GM23338 (cell line): ENCODE measurements at regions not wholly inside any gene's neighbourhood (a gene's known extent, or its start where the extent isn't known, plus 50 kb on each side); places are given as distances from the start of the nearest gene placed in this dataset.

Source experiments
- ATAC-seq: fragments of 200-7000 bp; cut with Tn5 transposase; 3 replicates; pipeline ENCODE4 v1.9.1; 2020
- DNase-seq: peaks from one replicate; pipeline ENCODE4 v3.0.0-alpha.2; 2015; ENCODE audit warnings: low spot score
- H2AFZ ChIP-seq: fragments of 200-600 bp; sonication (generic); 2 replicates; pipeline ENCODE4 v1.8.0; 2016; ENCODE audit warnings: antibody characterized with exemption, mild to moderate bottlenecking, moderate library complexity
- H3F3A ChIP-seq: fragments of 200-600 bp; sonication (generic); replicated peaks from 2 replicates; pipeline ENCODE4 v1.8.0; 2017; ENCODE audit warnings: antibody characterized with exemption, mixed run types, low read depth
- H3K27ac ChIP-seq: fragments of 200-600 bp; sonication (generic); 2 replicates; pipeline ENCODE4 v1.6.1; 2016; ENCODE audit warnings: low read depth
- H3K27me3 ChIP-seq: fragments of 200-600 bp; sonication (generic); 2 replicates; pipeline ENCODE4 v1.8.0; 2016; ENCODE audit warnings: mild to moderate bottlenecking, mixed run types, moderate library complexity; ENCODE audit not compliant: insufficient read depth
- H3K36me3 ChIP-seq: fragments of 200-600 bp; sonication (generic); 2 replicates; pipeline ENCODE4 v1.8.0; 2016; ENCODE audit warnings: mild to moderate bottlenecking; ENCODE audit not compliant: insufficient read depth
- H3K4me1 ChIP-seq: fragments of 200-600 bp; sonication (generic); 2 replicates; pipeline ENCODE4 v1.8.0; 2016; ENCODE audit warnings: mild to moderate bottlenecking, moderate library complexity; ENCODE audit not compliant: insufficient read depth
- H3K4me2 ChIP-seq: fragments of 200-600 bp; sonication (generic); 2 replicates; pipeline ENCODE4 v1.7.1; 2017; ENCODE audit warnings: mixed run types
- H3K4me3 ChIP-seq: fragments of 200-600 bp; sonication (generic); 2 replicates; pipeline ENCODE4 v1.6.1; 2016; ENCODE audit warnings: mixed run types
- H3K79me2 ChIP-seq: fragments of 200-600 bp; sonication (generic); replicated peaks from 2 replicates; pipeline ENCODE4 v1.8.0; 2017; ENCODE audit warnings: mild to moderate bottlenecking; ENCODE audit not compliant: insufficient read depth
- H3K9me2 ChIP-seq: fragments of 200-600 bp; sonication (generic); 2 replicates; pipeline ENCODE4 v1.8.0; 2017; ENCODE audit not compliant: insufficient read depth
- H4K20me1 ChIP-seq: fragments of 200-600 bp; sonication (generic); replicated peaks from 2 replicates; pipeline ENCODE4 v1.8.0; 2017; ENCODE audit warnings: mild to moderate bottlenecking; ENCODE audit not compliant: insufficient read depth
- H3K27ac Mint-ChIP-seq: 2 replicates; pipeline ENCODE4 v1.8.0; 2020; ENCODE audit warnings: inconsistent platforms, mild to moderate bottlenecking, moderate library complexity, mixed read lengths
- H3K27me3 Mint-ChIP-seq: 3 replicates; pipeline ENCODE4 v1.8.0; 2022; ENCODE audit warnings: low read depth, mild to moderate bottlenecking, moderate library complexity, mixed read lengths, inconsistent platforms; ENCODE audit not compliant: insufficient read depth, poor library complexity
- H3K36me3 Mint-ChIP-seq: 3 replicates; pipeline ENCODE4 v1.8.0; 2021; ENCODE audit warnings: low read depth, mild to moderate bottlenecking, inconsistent platforms, moderate library complexity, mixed read lengths
- H3K4me1 Mint-ChIP-seq: 3 replicates; pipeline ENCODE4 v1.8.0; 2020; ENCODE audit warnings: mild to moderate bottlenecking, inconsistent platforms, mixed read lengths
- H3K4me3 Mint-ChIP-seq: 3 replicates; pipeline ENCODE4 v1.8.0; 2021; ENCODE audit warnings: moderate library complexity, mild to moderate bottlenecking, inconsistent platforms, mixed read lengths
- H3K9me3 Mint-ChIP-seq: 3 replicates; pipeline ENCODE4 v1.8.0; 2020; ENCODE audit warnings: moderate library complexity, mild to moderate bottlenecking, inconsistent platforms, mixed read lengths
- CREB1 ChIP-seq: fragments of 250-450 bp; sonication (Bioruptor Pico); IDR thresholded peaks from 2 replicates; pipeline ENCODE4 v1.5.0; 2020; ENCODE audit warnings: low read depth, mild to moderate bottlenecking, moderate library complexity
- CTCF ChIP-seq, 2 experiments: fragments of 200-600 bp in 1 of 2; sonication (generic) in 1 of 2; conservative IDR thresholded peaks; 2 replicates each; pipeline versions ENCODE4 v1.5.1 to v1.6.1; 2016 to 2017; ENCODE audit warnings: antibody characterized with exemption in 2 of 2, low read depth in 2 of 2, mild to moderate bottlenecking in 2 of 2, moderate library complexity in 1 of 2
- ETS1 ChIP-seq: IDR thresholded peaks from 2 replicates; pipeline ENCODE4 v1.6.1; 2016; ENCODE audit warnings: antibody characterized with exemption
- EZH2 ChIP-seq: fragments of 200-600 bp; sonication (generic); IDR thresholded peaks from one replicate; pipeline ENCODE4 v1.8.0; 2017; ENCODE audit warnings: antibody characterized with exemption, mild to moderate bottlenecking, low read depth; ENCODE audit not compliant: unreplicated experiment
- EZH2phosphoT487 ChIP-seq: fragments of 200-600 bp; sonication (generic); IDR thresholded peaks from one replicate; pipeline ENCODE4 v1.8.1; 2018; ENCODE audit warnings: antibody characterized with exemption; ENCODE audit not compliant: unreplicated experiment
- JUNB ChIP-seq: IDR thresholded peaks from one replicate; pipeline ENCODE4 v1.6.1; 2016; ENCODE audit warnings: antibody characterized with exemption; ENCODE audit not compliant: unreplicated experiment
- NANOG ChIP-seq: IDR thresholded peaks from 2 replicates; pipeline ENCODE4 v1.6.1; 2016; ENCODE audit warnings: antibody characterized with exemption, borderline replicate concordance
- POLR2AphosphoS5 ChIP-seq: IDR thresholded peaks from 2 replicates; pipeline ENCODE4 v1.6.1; 2016; ENCODE audit warnings: antibody characterized with exemption, low read depth
- REST ChIP-seq: IDR thresholded peaks from one replicate; pipeline ENCODE4 v1.6.1; 2018; ENCODE audit warnings: antibody characterized with exemption; ENCODE audit not compliant: unreplicated experiment
- STAT1 ChIP-seq: IDR thresholded peaks from one replicate; pipeline ENCODE4 v1.6.1; 2016; ENCODE audit warnings: antibody characterized with exemption; ENCODE audit not compliant: unreplicated experiment
- ZNF114 ChIP-seq: fragments of 250-450 bp; sonication (Bioruptor Pico); IDR thresholded peaks from 2 replicates; pipeline ENCODE4 v1.5.0; 2020; ENCODE audit warnings: mild to moderate bottlenecking, moderate library complexity
- ZNF331 ChIP-seq: fragments of 250-450 bp; sonication (Bioruptor Pico); IDR thresholded peaks from 2 replicates; pipeline ENCODE4 v1.5.0; 2020; ENCODE audit warnings: low read depth, mild to moderate bottlenecking, moderate library complexity
- ZNF462 ChIP-seq: fragments of 250-450 bp; sonication (Bioruptor Pico); IDR thresholded peaks from 2 replicates; pipeline ENCODE4 v1.5.0; 2020; ENCODE audit warnings: mild to moderate bottlenecking, moderate library complexity

GRCh38 chr2:240206630-240207029, 66.2 kb upstream of the OTOS start:
- no peaks in the 10 kb centered on the region for H3K79me2 ChIP-seq
- no peak overlapping the region for H3K27ac ChIP-seq
- ATAC-seq: no peak
- H4K20me1 ChIP-seq: no peaks in the 10 kb centered on the region
- TF ChIP-seq REST (no peak), NANOG (no peak), JUNB (no peak), EZH2 (no peak), ZNF462 (CRISPR knock-in tag) (no peak), ZNF114 (no peak), CTCF (conservative IDR thresholded peaks at IDR 0.05; ENCODE audit: low read depth in 2 of 2) (no peak), STAT1 (no peak), EZH2phosphoT487 (no peak), ETS1 (no peak), POLR2AphosphoS5 (no peak), ZNF331 (no peak), CREB1 (no peak)
- peaks cover 11% of the 10 kb centered on the region for H3K4me1 ChIP-seq
- Mint-ChIP-seq H3K9me3 (peaks cover 14% of the 10 kb centered on the region; the same call in 2 of the 3 replicates), H3K36me3 (no peaks in the 10 kb centered on the region), H3K27ac (no peak overlapping the region), H3K27me3 (peaks cover 10% of the 10 kb centered on the region), H3K4me3 (no peak overlapping the region), H3K4me1 (peaks cover 17% of the 10 kb centered on the region)
- no peak overlapping the region for H3K4me3 ChIP-seq
- H3K4me2 ChIP-seq: no peak overlapping the region
- no peaks in the 10 kb centered on the region for H3K36me3 ChIP-seq
- no peak for DNase-seq
- H3K9me2 ChIP-seq: no peaks in the 10 kb centered on the region
- no peak overlapping the region for H2AFZ ChIP-seq
- no peaks in the 10 kb centered on the region for H3F3A ChIP-seq
- H3K27me3 ChIP-seq: no peaks in the 10 kb centered on the region
